C4-2B (cell line): ENCODE measurements at regions not wholly inside any gene's neighbourhood (a gene's known extent, or its start where the extent isn't known, plus 50 kb on each side); places are given as distances from the start of the nearest gene placed in this dataset.
"Not testable (repeated sequence)": the region's sequence is repeated elsewhere in the genome, so short reads cannot be mapped to it uniquely, and the experiment has no call there.

ENCODE experiments used
- CTCF ChIP-seq: fragments of 450-650 bp; conservative IDR thresholded peaks from 2 replicates; pipeline ENCODE4 v1.5.1; 2017; ENCODE audit warnings: mild to moderate bottlenecking
- ZFX ChIP-seq: fragments of 450-650 bp; IDR thresholded peaks from 2 replicates; pipeline ENCODE4 v1.6.1; 2017

GRCh38 chr6:156584121-156584520, 193.1 kb upstream of the ARID1B start:
- not testable (repeated sequence) for TF ChIP-seq CTCF, ZFX
